Stomach (tissue), 4 donors: ENCODE measurements at regions not wholly inside any gene's neighbourhood (a gene's known extent, or its start where the extent isn't known, plus 50 kb on each side); places are given as distances from the start of the nearest gene placed in this dataset.

Source experiments
- EP300 ChIP-seq: sonication (generic); formaldehyde crosslinking; IDR thresholded peaks from one replicate; pipeline ENCODE4 v1.6.1; 2017; ENCODE audit warnings: antibody characterized with exemption
- POLR2A ChIP-seq, 4 donors: fragments of 450-650 bp; IDR thresholded peaks; one replicate each; pipeline ENCODE4 v1.6.1; 2016; ENCODE audit warnings: antibody characterized with exemption in 4 of 4, control low read depth in 2 of 4, mild to moderate bottlenecking in 1 of 4, moderate library complexity in 1 of 4
- POLR2AphosphoS5 ChIP-seq, 3 donors: sonication (generic); formaldehyde crosslinking; IDR thresholded peaks; one replicate each; pipeline ENCODE4 v1.6.1; 2016; ENCODE audit warnings: antibody characterized with exemption in 3 of 3
- TF ChIP-seq, protein P1 (sequence below), 7 experiments: fragments of 450-650 bp in 4 of 7; fragments of 200-600 bp in 3 of 7; sonication (generic) in 3 of 7; IDR thresholded peaks; one replicate each; pipeline ENCODE4 v1.5.1; 2016 to 2019; ENCODE audit warnings: antibody characterized with exemption in 7 of 7, control low read depth in 2 of 7, mild to moderate bottlenecking in 1 of 7

DNA sequence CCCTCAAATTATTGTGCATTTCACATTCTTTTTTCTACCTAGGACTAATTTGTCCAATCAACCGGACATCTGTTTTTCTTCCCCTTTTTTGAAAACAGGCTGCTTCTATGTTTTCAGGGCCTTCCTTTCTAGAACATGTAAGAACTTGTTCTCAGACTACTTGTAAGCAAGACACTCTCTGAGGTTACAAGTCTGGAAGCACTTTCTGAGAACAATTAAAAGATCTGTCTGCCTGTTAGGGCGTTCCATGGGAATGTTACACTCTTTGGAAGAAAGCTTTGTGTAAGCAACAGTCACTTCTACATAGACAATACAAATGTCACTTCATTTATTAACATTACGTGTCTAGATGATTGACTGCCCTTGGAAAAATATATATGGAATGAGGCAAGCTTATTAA lies 50.9 kb upstream of the HSPB3 start:
- no peak for TF ChIP-seq POLR2A (IDR thresholded peaks at IDR 0.05)
- TF ChIP-seq POLR2AphosphoS5 (IDR thresholded peaks at IDR 0.05): no peak
- TF ChIP-seq, protein P1, sequence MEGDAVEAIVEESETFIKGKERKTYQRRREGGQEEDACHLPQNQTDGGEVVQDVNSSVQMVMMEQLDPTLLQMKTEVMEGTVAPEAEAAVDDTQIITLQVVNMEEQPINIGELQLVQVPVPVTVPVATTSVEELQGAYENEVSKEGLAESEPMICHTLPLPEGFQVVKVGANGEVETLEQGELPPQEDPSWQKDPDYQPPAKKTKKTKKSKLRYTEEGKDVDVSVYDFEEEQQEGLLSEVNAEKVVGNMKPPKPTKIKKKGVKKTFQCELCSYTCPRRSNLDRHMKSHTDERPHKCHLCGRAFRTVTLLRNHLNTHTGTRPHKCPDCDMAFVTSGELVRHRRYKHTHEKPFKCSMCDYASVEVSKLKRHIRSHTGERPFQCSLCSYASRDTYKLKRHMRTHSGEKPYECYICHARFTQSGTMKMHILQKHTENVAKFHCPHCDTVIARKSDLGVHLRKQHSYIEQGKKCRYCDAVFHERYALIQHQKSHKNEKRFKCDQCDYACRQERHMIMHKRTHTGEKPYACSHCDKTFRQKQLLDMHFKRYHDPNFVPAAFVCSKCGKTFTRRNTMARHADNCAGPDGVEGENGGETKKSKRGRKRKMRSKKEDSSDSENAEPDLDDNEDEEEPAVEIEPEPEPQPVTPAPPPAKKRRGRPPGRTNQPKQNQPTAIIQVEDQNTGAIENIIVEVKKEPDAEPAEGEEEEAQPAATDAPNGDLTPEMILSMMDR (IDR thresholded peaks at IDR 0.05): no peak
- no peak for TF ChIP-seq EP300
